ENCODE measurements at regions not wholly inside any gene's neighbourhood (a gene's known extent, or its start where the extent isn't known, plus 50 kb on each side); places are given as distances from the start of the nearest gene placed in this dataset.

DNA sequence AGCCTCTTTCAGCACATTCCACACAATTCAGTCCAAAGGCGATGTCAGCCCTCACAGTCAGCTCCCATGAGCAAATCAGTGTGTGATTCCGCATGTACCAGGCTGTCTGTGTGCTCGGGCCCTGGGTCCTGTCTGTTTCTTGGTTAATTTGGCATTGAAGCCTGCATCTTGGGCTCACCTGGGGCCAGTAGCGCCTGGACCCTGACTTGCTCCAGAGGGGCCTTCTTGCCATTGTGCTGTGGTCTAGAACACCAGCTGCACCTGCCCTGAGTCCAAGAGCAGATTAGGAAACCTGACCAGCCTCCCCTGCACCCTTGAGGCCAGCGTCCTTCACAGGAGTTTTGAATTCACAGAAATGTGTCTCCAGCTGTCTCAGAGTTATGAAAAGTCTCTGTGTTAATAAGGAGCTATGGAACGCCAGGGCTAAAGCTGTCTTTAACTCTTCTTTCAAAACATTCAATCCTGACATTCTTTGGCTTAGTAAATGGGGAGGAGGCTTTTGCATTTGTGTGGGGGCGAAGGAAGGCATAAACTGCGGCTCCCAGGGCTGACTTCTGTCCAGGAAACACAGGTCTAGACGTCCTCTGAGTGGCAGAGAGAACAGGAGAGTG is 102.2 kb downstream of the ARF6 start:
- TF ChIP-seq, protein P1, sequence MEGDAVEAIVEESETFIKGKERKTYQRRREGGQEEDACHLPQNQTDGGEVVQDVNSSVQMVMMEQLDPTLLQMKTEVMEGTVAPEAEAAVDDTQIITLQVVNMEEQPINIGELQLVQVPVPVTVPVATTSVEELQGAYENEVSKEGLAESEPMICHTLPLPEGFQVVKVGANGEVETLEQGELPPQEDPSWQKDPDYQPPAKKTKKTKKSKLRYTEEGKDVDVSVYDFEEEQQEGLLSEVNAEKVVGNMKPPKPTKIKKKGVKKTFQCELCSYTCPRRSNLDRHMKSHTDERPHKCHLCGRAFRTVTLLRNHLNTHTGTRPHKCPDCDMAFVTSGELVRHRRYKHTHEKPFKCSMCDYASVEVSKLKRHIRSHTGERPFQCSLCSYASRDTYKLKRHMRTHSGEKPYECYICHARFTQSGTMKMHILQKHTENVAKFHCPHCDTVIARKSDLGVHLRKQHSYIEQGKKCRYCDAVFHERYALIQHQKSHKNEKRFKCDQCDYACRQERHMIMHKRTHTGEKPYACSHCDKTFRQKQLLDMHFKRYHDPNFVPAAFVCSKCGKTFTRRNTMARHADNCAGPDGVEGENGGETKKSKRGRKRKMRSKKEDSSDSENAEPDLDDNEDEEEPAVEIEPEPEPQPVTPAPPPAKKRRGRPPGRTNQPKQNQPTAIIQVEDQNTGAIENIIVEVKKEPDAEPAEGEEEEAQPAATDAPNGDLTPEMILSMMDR (IDR thresholded peaks at IDR 0.05) = no peak
- no peak for TF ChIP-seq POLR2A (IDR thresholded peaks at IDR 0.05)
